Stomach smooth muscle (tissue), 2 donors: ENCODE measurements at regions not wholly inside any gene's neighbourhood (a gene's known extent, or its start where the extent isn't known, plus 50 kb on each side); places are given as distances from the start of the nearest gene placed in this dataset.

Source experiments
- H3K27ac ChIP-seq: one replicate; pipeline ENCODE4 v1.7.0; 2013; ENCODE audit warnings: mild to moderate bottlenecking, low read length, inconsistent platforms
- H3K27me3 ChIP-seq, 2 donors: one replicate each; pipeline ENCODE4 v1.7.0; 2013; ENCODE audit warnings: low read length in 2 of 2; ENCODE audit not compliant: insufficient read depth in 2 of 2, control insufficient read depth in 1 of 2
- H3K36me3 ChIP-seq, 2 donors: one replicate each; pipeline ENCODE4 v1.7.0; 2013; ENCODE audit warnings: low read length in 2 of 2; ENCODE audit not compliant: control insufficient read depth in 2 of 2, insufficient read depth in 2 of 2
- H3K4me1 ChIP-seq: one replicate; pipeline ENCODE4 v1.7.0; 2013; ENCODE audit warnings: low read length; ENCODE audit not compliant: control insufficient read depth, insufficient read depth
- H3K4me3 ChIP-seq, 2 donors: one replicate each; pipeline ENCODE4 v1.7.0; 2013; ENCODE audit warnings: low read length in 2 of 2
- H3K9ac ChIP-seq, 2 donors: one replicate each; pipeline ENCODE4 v1.7.0; 2013; ENCODE audit warnings: low read length in 2 of 2, mild to moderate bottlenecking in 1 of 2
- H3K9me3 ChIP-seq, 2 donors: one replicate each; pipeline ENCODE4 v1.7.0; 2013; ENCODE audit warnings: low read length in 2 of 2; ENCODE audit not compliant: control insufficient read depth in 2 of 2
- donor health status: healthy.
- donor health status: Pancreatic carcinoma.

GRCh38 chr5:61596265-61596664 is 264.2 kb downstream of the ZSWIM6 start:
- Histone ChIP-seq H3K9me3 (no peaks in the 10 kb centered on the region), H3K36me3 (no peaks in the 10 kb centered on the region), H3K4me1 (no peaks in the 10 kb centered on the region), H3K4me3 (no peak overlapping the region), H3K9ac (no peak overlapping the region), H3K27me3 (no peaks in the 10 kb centered on the region), H3K27ac (no peak overlapping the region)

GRCh38 chr5:61597684-61598083 is 265.6 kb downstream of the ZSWIM6 start:
- Histone ChIP-seq H3K27ac (no peak overlapping the region), H3K36me3 (no peaks in the 10 kb centered on the region), H3K9me3 (no peaks in the 10 kb centered on the region), H3K4me3 (no peak overlapping the region), H3K27me3 (no peaks in the 10 kb centered on the region), H3K9ac (no peak overlapping the region), H3K4me1 (no peaks in the 10 kb centered on the region)

- H3K9ac ChIP-seq = no peak overlapping the region
These were observed 266.1 kb downstream of the ZSWIM6 start for GRCh38 chr5:61598126-61598525.

GRCh38 chr5:61599370-61600122 is 267.5 kb downstream of the ZSWIM6 start:
- Histone ChIP-seq H3K27me3 (no peaks in the 10 kb centered on the region), H3K9ac (no peak overlapping the region), H3K36me3 (no peaks in the 10 kb centered on the region), H3K4me3 (no peak overlapping the region), H3K4me1 (peaks cover 2% of the 10 kb centered on the region), H3K9me3 (no peaks in the 10 kb centered on the region), H3K27ac (no peak overlapping the region)

More at GRCh38 chr5:61598126-61598525, 266.1 kb downstream of the ZSWIM6 start:
- H3K4me1 ChIP-seq = no peaks in the 10 kb centered on the region
- no peaks in the 10 kb centered on the region for H3K9me3 ChIP-seq
- H3K27ac ChIP-seq = no peak overlapping the region
- H3K36me3 ChIP-seq = no peaks in the 10 kb centered on the region
- H3K27me3 ChIP-seq = no peaks in the 10 kb centered on the region
- H3K4me3 ChIP-seq = no peak overlapping the region

GRCh38 chr5:61600123-61600444 is 268.0 kb downstream of the ZSWIM6 start:
- Histone ChIP-seq H3K4me1 (peaks cover 2% of the 10 kb centered on the region), H3K27ac (no peak overlapping the region), H3K9me3 (no peaks in the 10 kb centered on the region)

GRCh38 chr5:61600945-61601511 is 269.0 kb downstream of the ZSWIM6 start:
- peaks cover 2% of the 10 kb centered on the region for H3K4me1 ChIP-seq
- H3K9ac ChIP-seq = no peak overlapping the region
- H3K4me3 ChIP-seq = no peak overlapping the region
- H3K9me3 ChIP-seq = no peaks in the 10 kb centered on the region
- H3K27me3 ChIP-seq = no peaks in the 10 kb centered on the region
- no peaks in the 10 kb centered on the region for H3K36me3 ChIP-seq
- no peak overlapping the region for H3K27ac ChIP-seq

More at GRCh38 chr5:61600123-61600444, 268.0 kb downstream of the ZSWIM6 start:
- Histone ChIP-seq H3K27me3 (no peaks in the 10 kb centered on the region), H3K9ac (no peak overlapping the region), H3K4me3 (no peak overlapping the region), H3K36me3 (no peaks in the 10 kb centered on the region)

GRCh38 chr5:61603211-61603908 is 271.3 kb downstream of the ZSWIM6 start:
- H3K36me3 ChIP-seq = no peaks in the 10 kb centered on the region
- H3K9ac ChIP-seq = no peak overlapping the region
- no peak overlapping the region for H3K4me3 ChIP-seq
- no peaks in the 10 kb centered on the region for H3K9me3 ChIP-seq
- peaks cover 2% of the 10 kb centered on the region for H3K4me1 ChIP-seq
- H3K27ac ChIP-seq = no peak overlapping the region
- H3K27me3 ChIP-seq = no peaks in the 10 kb centered on the region

- Histone ChIP-seq H3K9me3 (no peaks in the 10 kb centered on the region), H3K27ac (no peak overlapping the region), H3K4me1 (peaks cover 2% of the 10 kb centered on the region), H3K27me3 (no peaks in the 10 kb centered on the region), H3K4me3 (no peak overlapping the region), H3K9ac (no peak overlapping the region), H3K36me3 (no peaks in the 10 kb centered on the region)
These were observed 272.3 kb downstream of the ZSWIM6 start for GRCh38 chr5:61604076-61605025.

GRCh38 chr5:61609840-61610677 is 278.0 kb downstream of the ZSWIM6 start:
- peaks cover 0 to 3% of the 10 kb centered on the region in 2 donors for H3K27me3 ChIP-seq
- peaks cover 2% of the 10 kb centered on the region for H3K4me1 ChIP-seq
- no peak overlapping the region for H3K4me3 ChIP-seq
- no peak overlapping the region for H3K27ac ChIP-seq
- no peaks in the 10 kb centered on the region for H3K36me3 ChIP-seq
- no peaks in the 10 kb centered on the region for H3K9me3 ChIP-seq
- no peak overlapping the region for H3K9ac ChIP-seq

- peaks cover 0 to 3% of the 10 kb centered on the region in 2 donors for H3K27me3 ChIP-seq
- peaks cover 2% of the 10 kb centered on the region for H3K4me1 ChIP-seq
- no peaks in the 10 kb centered on the region for H3K9me3 ChIP-seq
- no peak overlapping the region for H3K27ac ChIP-seq
- no peak overlapping the region for H3K4me3 ChIP-seq
- H3K36me3 ChIP-seq = no peaks in the 10 kb centered on the region
- no peak overlapping the region for H3K9ac ChIP-seq
These were observed 278.6 kb downstream of the ZSWIM6 start for GRCh38 chr5:61610678-61611024.
